Esophagus muscularis mucosa (tissue), 4 donors: ENCODE measurements at regions not wholly inside any gene's neighbourhood (a gene's known extent, or its start where the extent isn't known, plus 50 kb on each side); places are given as distances from the start of the nearest gene placed in this dataset.

Experiments used
- DNase-seq: peaks from one replicate; pipeline ENCODE4 v3.0.0-alpha.2; 2017; ENCODE audit errors: extremely low spot score
- H3K27ac ChIP-seq, 4 donors: fragments of 200-600 bp; sonication (generic); replicated peaks in 1 of 4; 1 replicate in 3 of 4; 2 replicates in 1 of 4; pipeline ENCODE4 v1.5.1; 2016 to 2019; ENCODE audit warnings: mild to moderate bottlenecking in 1 of 4
- H3K27me3 ChIP-seq, 4 donors: fragments of 200-600 bp; sonication (generic); one replicate each; pipeline versions ENCODE4 v1.5.1 to v1.6.0; 2016 to 2019
- H3K36me3 ChIP-seq, 4 donors: fragments of 200-600 bp; sonication (generic); one replicate each; pipeline ENCODE4 v1.5.1; 2016 to 2019
- H3K4me1 ChIP-seq, 4 donors: fragments of 200-600 bp; sonication (generic); one replicate each; pipeline ENCODE4 v1.5.1; 2016 to 2019
- H3K4me3 ChIP-seq, 4 donors: fragments of 200-600 bp; sonication (generic); 1 replicate in 2 of 4; 2 replicates in 2 of 4; pipeline ENCODE4 v1.5.1; 2016 to 2019; ENCODE audit warnings: mild to moderate bottlenecking in 4 of 4, moderate library complexity in 1 of 4
- H3K9me3 ChIP-seq, 4 donors: fragments of 200-600 bp; sonication (generic); 1 replicate in 3 of 4; 2 replicates in 1 of 4; pipeline ENCODE4 v1.5.1; 2016 to 2019
- CTCF ChIP-seq, 3 experiments: fragments of 200-600 bp in 2 of 3; fragments of 450-650 bp in 1 of 3; sonication (generic) in 2 of 3; IDR thresholded peaks; one replicate each; pipeline ENCODE4 v1.5.1; 2017 to 2019; ENCODE audit warnings: antibody characterized with exemption in 3 of 3, mild to moderate bottlenecking in 2 of 3, moderate library complexity in 1 of 3
- EP300 ChIP-seq: sonication (generic); formaldehyde crosslinking; IDR thresholded peaks from one replicate; pipeline ENCODE4 v1.6.1; 2017; ENCODE audit warnings: antibody characterized with exemption
- POLR2A ChIP-seq: fragments of 450-650 bp; IDR thresholded peaks from one replicate; pipeline ENCODE4 v1.6.1; 2017; ENCODE audit warnings: antibody characterized with exemption, moderate library complexity, mild to moderate bottlenecking, low read depth
- POLR2AphosphoS5 ChIP-seq, 2 donors: sonication (generic); formaldehyde crosslinking; IDR thresholded peaks; one replicate each; pipeline ENCODE4 v1.6.1; 2017; ENCODE audit warnings: antibody characterized with exemption in 2 of 2
- WGBS: methylation state at CpG from one replicate; pipeline ENCODE4 v1.1.5; 2018; 5-methylcytosine and 5-hydroxymethylcytosine counted together
- intact Hi-C: fragments of 100-400 bp; cut with DNase I; formaldehyde crosslinking; loops from one replicate; pipeline ENCODE4 v1.15.1; 2023

GRCh38 chr17:33385133-33385532, 92.0 kb upstream of the ASIC2 start:
- no peak for TF ChIP-seq POLR2A
- no peak for TF ChIP-seq EP300
- TF ChIP-seq CTCF (IDR thresholded peaks at IDR 0.05) = no peak
- no peak for TF ChIP-seq POLR2AphosphoS5 (IDR thresholded peaks at IDR 0.05)
- Histone ChIP-seq H3K4me3 (no peak overlapping the region), H3K36me3 (no peaks in the 10 kb centered on the region), H3K4me1 (no peaks in the 10 kb centered on the region), H3K27me3 (peaks cover 0 to 24% (median 0%) of the 10 kb centered on the region in 4 donors), H3K27ac (no peak overlapping the region), H3K9me3 (no peaks in the 10 kb centered on the region)
- WGBS = 40% methylated on average over 4 of the region's 4 CpGs
- intact Hi-C loops = no loop called here
- DNase-seq = no peak

GRCh38 chr17:33385713-33386112, 92.6 kb upstream of the ASIC2 start:
- Histone ChIP-seq H3K27me3 (peaks cover 0 to 24% (median 0%) of the 10 kb centered on the region in 4 donors), H3K4me3 (no peak overlapping the region), H3K36me3 (no peaks in the 10 kb centered on the region), H3K27ac (no peak overlapping the region), H3K9me3 (no peaks in the 10 kb centered on the region), H3K4me1 (no peaks in the 10 kb centered on the region)
- no peak for DNase-seq
- WGBS = 55% methylated on average over 3 of the region's 3 CpGs
- TF ChIP-seq POLR2A (no peak), POLR2AphosphoS5 (IDR thresholded peaks at IDR 0.05) (no peak), EP300 (no peak), CTCF (IDR thresholded peaks at IDR 0.05) (no peak)
- intact Hi-C loops = no loop called here

- no peak overlapping the region for H3K27ac ChIP-seq
- DNase-seq = no peak
- TF ChIP-seq EP300 (no peak), CTCF (IDR thresholded peaks at IDR 0.05) (no peak), POLR2A (no peak), POLR2AphosphoS5 (IDR thresholded peaks at IDR 0.05) (no peak)
- H3K4me3 ChIP-seq = no peak overlapping the region
- 88% methylated on average over 7 of the region's 7 CpGs for WGBS
- no peaks in the 10 kb centered on the region for H3K36me3 ChIP-seq
- H3K27me3 ChIP-seq = peaks cover 0 to 17% (median 0%) of the 10 kb centered on the region in 4 donors
- H3K9me3 ChIP-seq = no peaks in the 10 kb centered on the region
- intact Hi-C loops = no loop called here
- no peaks in the 10 kb centered on the region for H3K4me1 ChIP-seq
Observed at GRCh38 chr17:33387406-33387805, 94.3 kb upstream of the ASIC2 start.

DNA sequence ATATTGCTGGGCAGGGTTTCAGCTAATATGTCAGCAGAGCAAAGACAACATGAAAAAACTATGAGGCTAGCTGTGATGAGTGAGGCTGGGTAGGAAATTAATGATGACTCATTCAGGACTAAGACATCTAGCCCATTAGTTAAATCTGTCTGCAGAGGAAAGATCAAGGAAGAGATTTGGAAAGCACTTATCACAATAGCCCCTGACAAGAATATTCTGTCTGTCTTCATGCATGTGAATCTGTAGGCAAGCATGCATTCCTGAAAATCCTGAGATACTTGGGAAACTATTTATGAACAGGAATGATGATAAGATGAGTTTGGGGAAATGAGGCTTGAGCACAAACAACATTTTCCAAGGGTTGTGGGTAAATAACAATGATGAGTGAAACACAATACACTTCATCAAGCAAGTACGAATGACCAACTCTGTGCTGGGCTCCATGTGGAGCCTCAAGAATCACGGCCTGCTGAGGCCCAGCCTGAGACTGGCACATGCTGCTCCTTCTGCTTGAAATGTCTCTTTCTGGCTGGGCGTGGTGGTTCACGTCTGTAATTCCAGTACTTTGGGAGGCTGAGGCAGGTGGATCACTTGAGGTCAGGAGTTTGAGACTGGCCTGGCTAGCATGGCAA, 96.5 kb upstream of the ASIC2 start:
- Histone ChIP-seq H3K27ac (no peak overlapping the region), H3K9me3 (no peaks in the 10 kb centered on the region), H3K4me3 (no peak overlapping the region), H3K36me3 (no peaks in the 10 kb centered on the region), H3K27me3 (peaks cover 0 to 17% (median 0%) of the 10 kb centered on the region in 4 donors), H3K4me1 (no peaks in the 10 kb centered on the region)
- 73% methylated on average over 4 of the region's 4 CpGs for WGBS
- no peak for TF ChIP-seq POLR2A
- no peak for TF ChIP-seq CTCF (IDR thresholded peaks at IDR 0.05)
- TF ChIP-seq EP300 = no peak
- TF ChIP-seq POLR2AphosphoS5 (IDR thresholded peaks at IDR 0.05) = no peak
- DNase-seq = no peak
- intact Hi-C loops = no loop called here
